Endodermal cell (in vitro differentiated cells): ENCODE measurements at regions not wholly inside any gene's neighbourhood (a gene's known extent, or its start where the extent isn't known, plus 50 kb on each side); places are given as distances from the start of the nearest gene placed in this dataset.

Experiments
- DNase-seq: peaks from one replicate; pipeline ENCODE4 v3.0.0-alpha.2; 2017
- H3K27ac ChIP-seq: 2 replicates; pipeline ENCODE4 v1.5.1; 2013; ENCODE audit warnings: mild to moderate bottlenecking, low read depth, low read length, moderate library complexity
- H3K27me3 ChIP-seq: 2 replicates; pipeline ENCODE4 v1.6.1; 2013; ENCODE audit warnings: mild to moderate bottlenecking, low read length, moderate library complexity; ENCODE audit not compliant: insufficient read depth, control insufficient read depth, poor library complexity, severe bottlenecking
- H3K36me3 ChIP-seq: 2 replicates; pipeline ENCODE4 v1.7.0; 2013; ENCODE audit warnings: mild to moderate bottlenecking, low read length, moderate library complexity; ENCODE audit not compliant: control insufficient read depth, insufficient read depth
- H3K4me1 ChIP-seq: one replicate; pipeline ENCODE4 v1.7.0; 2013; ENCODE audit warnings: low read length; ENCODE audit not compliant: control insufficient read depth, insufficient read depth
- H3K4me3 ChIP-seq: 2 replicates; pipeline ENCODE4 v1.5.1; 2013; ENCODE audit warnings: mild to moderate bottlenecking, low read length, moderate library complexity
- H3K9ac ChIP-seq: 2 replicates; pipeline ENCODE4 v1.6.1; 2013; ENCODE audit warnings: mild to moderate bottlenecking, low read length, moderate library complexity; ENCODE audit not compliant: poor library complexity, severe bottlenecking; ENCODE audit errors: extremely low read depth
- H3K9me3 ChIP-seq: 2 replicates; pipeline ENCODE4 v1.6.1; 2013; ENCODE audit warnings: mild to moderate bottlenecking, low read length, moderate library complexity; ENCODE audit not compliant: control insufficient read depth
- H3K27ac Mint-ChIP-seq: 2 replicates; pipeline ENCODE4 v1.8.0; 2020; ENCODE audit warnings: mixed read lengths
- H3K27me3 Mint-ChIP-seq: 2 replicates; pipeline ENCODE4 v1.8.0; 2021; ENCODE audit warnings: mild to moderate bottlenecking, mixed read lengths; ENCODE audit not compliant: insufficient read depth
- H3K36me3 Mint-ChIP-seq: 2 replicates; pipeline ENCODE4 v1.8.0; 2020; ENCODE audit warnings: low read depth, mixed read lengths
- H3K4me1 Mint-ChIP-seq: 2 replicates; pipeline ENCODE4 v1.8.0; 2020; ENCODE audit warnings: mixed read lengths
- H3K4me3 Mint-ChIP-seq: 2 replicates; pipeline ENCODE4 v1.8.0; 2020; ENCODE audit warnings: mild to moderate bottlenecking, moderate library complexity, mixed read lengths
- H3K9me3 Mint-ChIP-seq: 2 replicates; pipeline ENCODE4 v1.8.0; 2020; ENCODE audit warnings: mild to moderate bottlenecking, mixed read lengths
- WGBS, 2 experiments: methylation state at CpG; one replicate each; pipeline versions ENCODE4 v1.1.5 to v1.1.7; 2013; ENCODE audit warnings: missing lambda C conversion rate in 2 of 2, mixed read lengths in 1 of 2; ENCODE audit not compliant: insufficient coverage in 1 of 2, insufficient read length in 1 of 2; 5-methylcytosine and 5-hydroxymethylcytosine counted together
- TF ChIP-seq, protein P1 (sequence below): fragments of 200-600 bp; sonication (generic); conservative IDR thresholded peaks from 2 replicates; pipeline ENCODE4 v1.5.0; 2021; ENCODE audit warnings: antibody characterized with exemption, mild to moderate bottlenecking

DNA sequence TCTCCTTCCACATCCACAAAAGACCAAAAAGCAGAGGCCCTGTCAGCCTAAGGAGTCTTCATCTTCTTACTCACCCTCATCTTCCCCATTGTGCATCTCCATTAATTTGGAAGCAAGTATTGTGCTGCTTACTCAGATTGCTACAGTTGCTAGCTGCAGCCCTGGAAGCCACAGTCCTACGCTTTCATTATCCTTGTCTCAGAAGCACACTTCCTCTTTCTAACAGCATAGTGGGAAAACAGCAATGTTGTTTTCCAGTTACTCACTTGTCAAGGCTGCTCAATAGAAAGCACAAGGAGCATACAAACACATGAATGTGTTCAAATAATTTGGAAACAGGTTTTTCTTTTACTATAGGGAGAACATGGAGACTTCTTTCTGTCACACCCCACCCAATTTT lies 76.6 kb upstream of the RBM24 start:
- H3K9me3 Mint-ChIP-seq = peaks cover 46% of the 10 kb centered on the region
- Histone ChIP-seq H3K36me3 (no peaks in the 10 kb centered on the region), H3K27ac (no peak overlapping the region), H3K9ac (no peak overlapping the region), H3K4me1 (no peaks in the 10 kb centered on the region), H3K9me3 (peaks cover 9% of the 10 kb centered on the region), H3K27me3 (no peaks in the 10 kb centered on the region), H3K4me3 (no peak overlapping the region)
- H3K36me3 Mint-ChIP-seq = peaks cover 9% of the 10 kb centered on the region
- no peaks in the 10 kb centered on the region for H3K4me1 Mint-ChIP-seq
- H3K27ac Mint-ChIP-seq = no peak overlapping the region
- DNase-seq = no peak
- H3K27me3 Mint-ChIP-seq = peaks cover 23% of the 10 kb centered on the region
- no peak overlapping the region for H3K4me3 Mint-ChIP-seq
- TF ChIP-seq, protein P1, sequence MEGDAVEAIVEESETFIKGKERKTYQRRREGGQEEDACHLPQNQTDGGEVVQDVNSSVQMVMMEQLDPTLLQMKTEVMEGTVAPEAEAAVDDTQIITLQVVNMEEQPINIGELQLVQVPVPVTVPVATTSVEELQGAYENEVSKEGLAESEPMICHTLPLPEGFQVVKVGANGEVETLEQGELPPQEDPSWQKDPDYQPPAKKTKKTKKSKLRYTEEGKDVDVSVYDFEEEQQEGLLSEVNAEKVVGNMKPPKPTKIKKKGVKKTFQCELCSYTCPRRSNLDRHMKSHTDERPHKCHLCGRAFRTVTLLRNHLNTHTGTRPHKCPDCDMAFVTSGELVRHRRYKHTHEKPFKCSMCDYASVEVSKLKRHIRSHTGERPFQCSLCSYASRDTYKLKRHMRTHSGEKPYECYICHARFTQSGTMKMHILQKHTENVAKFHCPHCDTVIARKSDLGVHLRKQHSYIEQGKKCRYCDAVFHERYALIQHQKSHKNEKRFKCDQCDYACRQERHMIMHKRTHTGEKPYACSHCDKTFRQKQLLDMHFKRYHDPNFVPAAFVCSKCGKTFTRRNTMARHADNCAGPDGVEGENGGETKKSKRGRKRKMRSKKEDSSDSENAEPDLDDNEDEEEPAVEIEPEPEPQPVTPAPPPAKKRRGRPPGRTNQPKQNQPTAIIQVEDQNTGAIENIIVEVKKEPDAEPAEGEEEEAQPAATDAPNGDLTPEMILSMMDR = no peak
- 100% methylated on average over 1 of the region's 1 CpG for WGBS, 2 experiments

DNA sequence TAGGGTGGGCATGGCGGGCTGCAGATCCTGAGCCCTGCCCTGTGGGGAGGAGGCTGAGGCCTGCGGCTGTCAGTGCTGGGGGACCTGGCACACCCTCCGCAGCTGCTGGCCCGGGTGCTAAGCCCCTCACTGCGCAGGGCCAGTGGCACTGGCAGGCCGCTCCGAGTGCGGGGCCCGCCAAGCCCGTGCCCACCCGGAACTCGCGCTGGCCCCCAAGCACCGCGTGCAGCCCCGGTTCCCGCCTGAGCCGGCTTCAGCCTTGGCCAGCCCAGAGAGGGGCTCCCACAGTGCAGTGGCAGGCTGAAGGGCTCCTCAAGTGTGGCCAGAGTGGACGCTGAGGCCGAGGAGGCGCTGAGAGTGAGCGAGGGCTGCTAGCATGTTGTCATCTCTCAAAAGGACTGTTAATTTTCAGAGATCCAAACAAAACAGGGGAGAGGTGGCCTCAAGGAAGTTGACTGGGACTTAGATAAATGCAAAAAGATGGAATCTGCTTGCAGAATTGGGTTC lies 74.5 kb upstream of the RBM24 start:
- Histone ChIP-seq H3K4me1 (no peaks in the 10 kb centered on the region), H3K9ac (no peak overlapping the region), H3K4me3 (no peak overlapping the region), H3K36me3 (no peaks in the 10 kb centered on the region), H3K27me3 (no peaks in the 10 kb centered on the region), H3K27ac (no peak overlapping the region), H3K9me3 (peaks cover 9% of the 10 kb centered on the region)
- no peak overlapping the region for H3K4me3 Mint-ChIP-seq
- peaks cover 13% of the 10 kb centered on the region for H3K27me3 Mint-ChIP-seq
- H3K36me3 Mint-ChIP-seq = peaks cover 6% of the 10 kb centered on the region
- H3K9me3 Mint-ChIP-seq = peaks cover 47% of the 10 kb centered on the region
- WGBS, 2 experiments = 98 to 99% methylated on average over 14 to 22 of the region's 22 CpGs
- no peak overlapping the region for H3K27ac Mint-ChIP-seq
- TF ChIP-seq, protein P1 = no peak
- DNase-seq = no peak
- no peaks in the 10 kb centered on the region for H3K4me1 Mint-ChIP-seq

DNA sequence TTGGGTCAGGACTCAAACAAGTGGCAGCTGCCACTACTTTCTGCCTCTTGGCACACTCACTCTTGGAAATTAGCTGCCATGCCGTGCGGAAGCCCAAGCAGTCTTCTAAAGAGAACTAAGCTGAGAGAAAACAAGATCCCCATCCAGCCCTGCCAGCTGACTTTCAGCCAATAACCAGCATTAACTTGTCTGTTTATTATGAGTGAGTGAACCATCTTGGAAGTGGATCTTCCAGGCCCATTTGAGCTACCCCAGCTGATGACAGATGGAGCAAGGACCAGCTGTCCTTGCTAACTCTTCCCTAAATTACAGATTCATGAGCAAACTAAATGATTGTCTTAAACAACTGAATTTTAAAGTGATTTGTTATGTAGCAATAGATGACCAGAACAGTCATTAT lies 73.9 kb upstream of the RBM24 start:
- no peak overlapping the region for H3K9ac ChIP-seq
- peaks cover 9% of the 10 kb centered on the region for H3K9me3 ChIP-seq
- H3K27me3 ChIP-seq = no peaks in the 10 kb centered on the region
- TF ChIP-seq, protein P1 = no peak
- no peak overlapping the region for H3K27ac ChIP-seq
- Mint-ChIP-seq H3K36me3 (peaks cover 6% of the 10 kb centered on the region), H3K9me3 (peaks cover 45% of the 10 kb centered on the region), H3K4me3 (no peak overlapping the region), H3K27me3 (peaks cover 11% of the 10 kb centered on the region), H3K4me1 (no peaks in the 10 kb centered on the region), H3K27ac (no peak overlapping the region)
- WGBS, 2 experiments = 80 to 98% methylated on average over 1 to 2 of the region's 2 CpGs
- H3K36me3 ChIP-seq = no peaks in the 10 kb centered on the region
- no peak overlapping the region for H3K4me3 ChIP-seq
- no peak for DNase-seq
- H3K4me1 ChIP-seq = no peaks in the 10 kb centered on the region
